Activated naive CD4-positive, alpha-beta T cell treated with anti-CD3 and anti-CD28 coated beads, Interleukin-2, amount 50 U/mL, for 24 hours (primary cell): ENCODE measurements at regions not wholly inside any gene's neighbourhood (a gene's known extent, or its start where the extent isn't known, plus 50 kb on each side); places are given as distances from the start of the nearest gene placed in this dataset.
"Not testable (repeated sequence)": the region's sequence is repeated elsewhere in the genome, so short reads cannot be mapped to it uniquely, and the experiment has no call there.

Source experiments
- H3K27ac Mint-ChIP-seq: one replicate; pipeline ENCODE4 v1.8.0; 2021; ENCODE audit warnings: mild to moderate bottlenecking, mixed read lengths
- H3K27me3 Mint-ChIP-seq: one replicate; pipeline ENCODE4 v1.8.0; 2021; ENCODE audit warnings: mixed read lengths
- H3K36me3 Mint-ChIP-seq: one replicate; pipeline ENCODE4 v1.8.0; 2021; ENCODE audit warnings: mixed read lengths
- H3K4me1 Mint-ChIP-seq: one replicate; pipeline ENCODE4 v1.8.0; 2021; ENCODE audit warnings: mixed read lengths
- H3K4me3 Mint-ChIP-seq: one replicate; pipeline ENCODE4 v1.8.0; 2021; ENCODE audit warnings: mild to moderate bottlenecking, mixed read lengths
- H3K9me3 Mint-ChIP-seq: one replicate; pipeline ENCODE4 v1.8.0; 2021; ENCODE audit warnings: mixed read lengths

GRCh38 chr11:82474876-82475275 is 258.8 kb downstream of the FAM181B start:
- no peaks in the 10 kb centered on the region for H3K27me3 Mint-ChIP-seq
- H3K9me3 Mint-ChIP-seq: no peaks in the 10 kb centered on the region
- no peaks in the 10 kb centered on the region for H3K4me1 Mint-ChIP-seq
- no peaks in the 10 kb centered on the region for H3K36me3 Mint-ChIP-seq
- H3K4me3 Mint-ChIP-seq: no peak overlapping the region
- no peak overlapping the region for H3K27ac Mint-ChIP-seq

DNA sequence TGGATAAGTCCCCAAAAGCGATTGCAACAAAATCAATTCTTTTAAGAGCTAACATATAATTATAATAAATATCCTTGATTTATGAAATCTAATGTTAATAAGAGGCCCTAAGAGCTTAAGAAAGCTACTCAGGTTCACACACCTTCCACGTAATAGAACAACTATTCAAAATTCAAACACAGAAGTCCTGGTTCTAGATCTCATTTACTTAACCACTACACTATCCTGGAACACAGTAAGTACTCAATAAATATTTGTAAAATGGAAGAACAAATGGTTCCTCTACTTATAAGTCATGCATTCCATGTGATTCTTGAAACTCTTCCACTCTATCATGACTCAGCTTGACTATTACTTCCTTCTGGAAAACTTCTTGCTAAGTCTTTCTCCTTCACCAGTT is 268.2 kb downstream of the FAM181B start:
- Mint-ChIP-seq H3K4me1 (no peaks in the 10 kb centered on the region), H3K27ac (no peak overlapping the region), H3K9me3 (peaks cover 7% of the 10 kb centered on the region), H3K36me3 (no peaks in the 10 kb centered on the region), H3K27me3 (no peaks in the 10 kb centered on the region), H3K4me3 (no peak overlapping the region)

DNA sequence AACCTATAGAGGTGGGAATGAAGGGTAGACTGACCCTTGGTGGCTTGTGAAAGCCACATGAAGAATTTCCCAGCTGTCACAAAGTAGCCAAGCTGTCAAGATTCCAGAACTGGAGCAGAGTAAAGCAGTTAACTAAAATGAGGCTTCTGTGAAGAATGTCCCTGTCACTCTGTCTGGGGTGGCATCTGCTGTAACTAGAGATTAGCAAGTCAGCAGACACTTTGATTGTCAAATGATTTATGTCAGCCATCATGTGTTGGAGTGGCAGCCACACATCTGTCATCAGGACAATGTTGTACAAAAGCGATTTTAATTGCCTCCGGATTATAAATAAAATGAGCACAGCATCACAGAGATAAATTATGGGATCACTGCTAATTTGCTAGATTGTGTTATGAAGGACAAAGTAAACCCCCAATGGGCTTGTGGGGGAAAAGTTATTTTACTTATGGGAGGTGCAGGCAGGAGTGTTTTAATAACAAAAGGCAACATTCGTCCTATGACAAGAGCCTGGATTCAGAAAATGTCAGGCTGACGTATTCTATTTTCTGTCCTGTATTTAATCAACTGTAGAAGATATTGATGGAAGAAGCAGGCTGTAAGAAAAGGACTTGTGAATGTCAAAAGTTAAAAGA is 270.9 kb downstream of the FAM181B start:
- H3K27me3 Mint-ChIP-seq: peaks cover 2% of the 10 kb centered on the region
- no peak overlapping the region for H3K4me3 Mint-ChIP-seq
- no peaks in the 10 kb centered on the region for H3K4me1 Mint-ChIP-seq
- no peaks in the 10 kb centered on the region for H3K36me3 Mint-ChIP-seq
- H3K9me3 Mint-ChIP-seq: peaks cover under 1% of the 10 kb centered on the region
- H3K27ac Mint-ChIP-seq: no peak overlapping the region

DNA sequence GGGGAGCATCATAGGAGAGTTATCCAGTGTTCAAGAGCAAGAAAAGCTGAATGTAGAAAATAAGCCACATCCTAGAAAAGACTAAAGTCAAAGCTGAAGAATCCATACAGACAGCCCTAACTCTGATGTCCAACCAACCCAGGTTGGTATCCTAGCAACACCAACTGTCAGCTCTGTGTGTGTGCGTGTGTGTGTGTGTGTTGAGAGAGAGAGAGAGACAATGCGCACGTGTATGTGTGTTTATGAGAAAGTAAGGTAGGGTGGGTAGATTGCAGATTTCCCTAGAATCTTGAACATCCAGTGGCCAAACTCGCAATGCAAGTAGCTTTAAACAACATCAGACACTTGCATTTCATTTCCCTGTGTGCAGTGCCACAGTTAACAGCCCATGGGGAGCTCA is 274.9 kb downstream of the FAM181B start:
- Mint-ChIP-seq H3K27me3 (peaks cover 2% of the 10 kb centered on the region), H3K4me1 (no peaks in the 10 kb centered on the region), H3K36me3 (no peaks in the 10 kb centered on the region), H3K27ac (no peak overlapping the region), H3K4me3 (no peak overlapping the region), H3K9me3 (no peaks in the 10 kb centered on the region)

GRCh38 chr11:82458147-82458546 is 275.5 kb downstream of the FAM181B start:
- Mint-ChIP-seq H3K27ac (no peak overlapping the region), H3K9me3 (no peaks in the 10 kb centered on the region), H3K4me3 (no peak overlapping the region), H3K27me3 (peaks cover 2% of the 10 kb centered on the region), H3K4me1 (no peaks in the 10 kb centered on the region), H3K36me3 (no peaks in the 10 kb centered on the region)

DNA sequence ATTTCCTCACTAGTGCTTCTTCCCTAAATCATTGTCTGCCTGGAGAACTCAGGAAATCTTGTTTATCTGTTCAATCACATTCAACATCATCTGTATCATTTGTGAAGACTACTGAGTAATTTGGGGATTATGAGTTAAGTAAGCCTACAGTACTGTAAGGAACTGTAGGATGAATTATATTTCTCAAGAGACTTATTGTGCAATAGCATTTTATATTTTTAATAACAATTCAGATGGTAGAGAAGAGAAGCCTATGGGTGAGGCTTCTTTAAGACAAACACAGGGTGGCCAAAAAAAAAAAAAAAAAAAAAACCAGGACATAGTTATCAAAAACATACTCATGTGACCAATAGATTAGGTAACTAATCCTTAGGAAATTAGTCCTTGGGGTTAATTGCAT is 282.7 kb downstream of the FAM181B start:
- H3K9me3 Mint-ChIP-seq: no peaks in the 10 kb centered on the region
- H3K4me3 Mint-ChIP-seq: no peak overlapping the region
- no peaks in the 10 kb centered on the region for H3K27me3 Mint-ChIP-seq
- H3K27ac Mint-ChIP-seq: no peak overlapping the region
- H3K4me1 Mint-ChIP-seq: no peaks in the 10 kb centered on the region
- H3K36me3 Mint-ChIP-seq: no peaks in the 10 kb centered on the region

GRCh38 chr11:82406611-82407010 is 327.1 kb downstream of the FAM181B start:
- Mint-ChIP-seq H3K27ac (no peak overlapping the region), H3K4me3 (no peak overlapping the region), H3K4me1 (no peaks in the 10 kb centered on the region), H3K27me3 (peaks cover 1% of the 10 kb centered on the region), H3K9me3 (peaks cover 2% of the 10 kb centered on the region), H3K36me3 (no peaks in the 10 kb centered on the region)

GRCh38 chr11:82405421-82405820 is 328.2 kb downstream of the FAM181B start:
- no peak overlapping the region for H3K27ac Mint-ChIP-seq
- H3K9me3 Mint-ChIP-seq: peaks cover 3% of the 10 kb centered on the region

GRCh38 chr11:82404981-82405380 is 328.7 kb downstream of the FAM181B start:
- Mint-ChIP-seq H3K4me3 (no peak overlapping the region), H3K9me3 (peaks cover 7% of the 10 kb centered on the region), H3K36me3 (no peaks in the 10 kb centered on the region), H3K4me1 (no peaks in the 10 kb centered on the region), H3K27me3 (peaks cover under 1% of the 10 kb centered on the region), H3K27ac (no peak overlapping the region)

More at GRCh38 chr11:82405421-82405820, 328.2 kb downstream of the FAM181B start:
- Mint-ChIP-seq H3K4me3 (no peak overlapping the region), H3K27me3 (peaks cover 1% of the 10 kb centered on the region), H3K4me1 (no peaks in the 10 kb centered on the region), H3K36me3 (no peaks in the 10 kb centered on the region)

DNA sequence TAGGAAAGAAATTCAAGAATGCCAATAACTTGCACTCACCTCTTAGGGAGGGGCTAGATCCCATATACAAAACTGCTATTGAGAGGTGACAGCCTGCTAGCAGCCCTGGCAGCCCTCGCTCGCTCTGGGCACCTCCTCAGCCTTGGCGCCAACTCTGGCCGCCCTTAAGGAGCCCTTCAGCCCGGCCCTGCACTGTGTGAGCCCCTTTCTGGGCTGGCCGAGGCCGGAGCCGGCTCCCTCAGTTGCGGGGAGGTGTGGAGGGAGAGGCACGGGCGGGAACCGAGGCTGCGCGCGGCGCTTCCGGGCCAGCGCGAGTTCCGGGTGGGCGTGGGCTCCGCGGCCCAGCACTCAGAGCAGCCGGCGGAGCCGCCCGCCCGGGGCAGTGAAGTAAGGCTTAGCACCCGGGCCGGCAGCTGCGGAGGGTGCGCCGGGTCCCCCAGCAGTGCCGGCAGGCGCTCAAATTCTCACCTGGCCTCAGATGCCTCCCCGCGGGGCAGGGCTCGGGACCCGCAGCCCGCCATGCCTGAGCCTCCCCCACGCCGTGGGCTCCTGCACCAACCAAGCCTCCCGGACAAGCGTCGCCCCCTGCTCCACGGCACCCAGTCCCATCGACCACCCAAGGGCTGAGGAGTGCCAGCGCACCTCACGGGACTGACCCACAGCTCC is 329.9 kb downstream of the FAM181B start:
- Mint-ChIP-seq H3K27ac (no peak overlapping the region), H3K4me3 (no peak overlapping the region), H3K27me3 (no peaks in the 10 kb centered on the region), H3K36me3 (no peaks in the 10 kb centered on the region), H3K9me3 (peaks cover 7% of the 10 kb centered on the region), H3K4me1 (no peaks in the 10 kb centered on the region)

DNA sequence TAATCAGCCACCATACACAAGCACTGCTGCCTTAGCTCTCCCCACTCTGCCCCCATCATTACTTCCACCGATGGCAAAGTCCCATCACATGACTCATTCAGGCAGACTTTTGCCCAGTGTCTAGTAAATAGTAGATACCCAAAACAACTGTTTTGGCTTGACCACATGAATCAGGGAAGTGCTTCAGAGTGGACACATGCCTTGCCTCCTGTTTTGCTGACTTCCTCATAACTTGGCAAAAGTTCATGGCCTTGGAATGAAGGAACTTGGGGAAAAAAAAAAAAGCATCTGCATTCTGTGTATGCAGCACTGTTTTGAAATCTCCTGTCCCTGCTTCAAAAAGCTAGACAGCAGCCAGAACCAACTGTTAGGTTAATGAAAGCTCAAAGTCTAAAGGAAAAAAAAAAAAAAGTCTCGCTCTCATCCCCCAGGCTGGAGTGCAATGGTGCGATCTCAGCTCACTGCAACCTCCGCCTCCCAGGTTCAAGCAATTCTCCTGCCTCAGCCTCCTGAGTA is 335.3 kb downstream of the FAM181B start:
- H3K36me3 Mint-ChIP-seq: no peaks in the 10 kb centered on the region
- no peaks in the 10 kb centered on the region for H3K27me3 Mint-ChIP-seq
- no peaks in the 10 kb centered on the region for H3K4me1 Mint-ChIP-seq
- H3K4me3 Mint-ChIP-seq: no peak overlapping the region
- peaks cover 7% of the 10 kb centered on the region for H3K9me3 Mint-ChIP-seq
- H3K27ac Mint-ChIP-seq: no peak overlapping the region

DNA sequence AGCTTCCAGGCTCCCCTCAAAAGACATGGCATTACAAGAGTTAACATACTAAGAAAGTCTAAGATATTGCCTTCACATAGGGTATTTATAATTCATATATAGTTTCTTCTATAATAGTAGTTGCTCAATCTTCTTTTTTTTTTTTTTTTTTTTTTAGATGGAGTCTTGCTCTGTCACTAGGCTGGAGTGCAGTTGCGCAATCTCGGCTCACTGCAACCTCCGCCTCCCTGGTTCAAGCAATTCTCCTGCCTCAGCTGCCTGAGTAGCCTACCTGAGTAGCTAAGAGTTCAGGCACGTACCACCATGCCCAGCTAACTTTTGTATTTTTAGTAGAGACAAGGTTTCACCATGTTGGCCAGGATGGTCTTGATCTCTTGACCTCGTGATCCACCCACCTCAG is 337.0 kb downstream of the FAM181B start:
- not testable (repeated sequence) for H3K4me1 Mint-ChIP-seq

DNA sequence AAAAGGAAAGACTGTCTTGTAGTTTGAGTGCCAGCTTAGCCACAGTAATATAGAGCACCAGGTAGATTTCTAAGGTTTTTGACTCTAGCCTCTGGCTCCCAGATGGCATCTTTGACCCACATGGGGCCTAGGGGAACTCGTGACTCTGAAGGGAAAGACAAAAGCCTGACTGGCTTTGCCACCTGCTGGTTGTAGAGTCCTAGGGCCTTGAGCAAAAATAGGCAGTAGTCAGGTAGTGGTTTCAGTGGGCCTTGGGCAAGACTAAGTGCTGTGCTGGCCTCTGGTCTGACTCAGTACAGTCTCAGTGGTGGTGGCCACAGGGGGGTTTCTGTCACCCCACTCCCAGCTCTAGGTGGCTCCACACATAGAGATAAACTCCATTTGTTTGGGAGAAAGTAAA is 349.4 kb downstream of the FAM181B start:
- Mint-ChIP-seq H3K9me3 (peaks cover 11% of the 10 kb centered on the region), H3K4me1 (no peaks in the 10 kb centered on the region), H3K36me3 (no peaks in the 10 kb centered on the region), H3K4me3 (no peak overlapping the region), H3K27ac (no peak overlapping the region), H3K27me3 (no peaks in the 10 kb centered on the region)

More for the DNA sequence above, 337.0 kb downstream of the FAM181B start:
- H3K9me3 Mint-ChIP-seq: peaks cover 11% of the 10 kb centered on the region
- not testable (repeated sequence) for H3K27ac Mint-ChIP-seq, H3K27me3 Mint-ChIP-seq, H3K4me3 Mint-ChIP-seq, H3K36me3 Mint-ChIP-seq

DNA sequence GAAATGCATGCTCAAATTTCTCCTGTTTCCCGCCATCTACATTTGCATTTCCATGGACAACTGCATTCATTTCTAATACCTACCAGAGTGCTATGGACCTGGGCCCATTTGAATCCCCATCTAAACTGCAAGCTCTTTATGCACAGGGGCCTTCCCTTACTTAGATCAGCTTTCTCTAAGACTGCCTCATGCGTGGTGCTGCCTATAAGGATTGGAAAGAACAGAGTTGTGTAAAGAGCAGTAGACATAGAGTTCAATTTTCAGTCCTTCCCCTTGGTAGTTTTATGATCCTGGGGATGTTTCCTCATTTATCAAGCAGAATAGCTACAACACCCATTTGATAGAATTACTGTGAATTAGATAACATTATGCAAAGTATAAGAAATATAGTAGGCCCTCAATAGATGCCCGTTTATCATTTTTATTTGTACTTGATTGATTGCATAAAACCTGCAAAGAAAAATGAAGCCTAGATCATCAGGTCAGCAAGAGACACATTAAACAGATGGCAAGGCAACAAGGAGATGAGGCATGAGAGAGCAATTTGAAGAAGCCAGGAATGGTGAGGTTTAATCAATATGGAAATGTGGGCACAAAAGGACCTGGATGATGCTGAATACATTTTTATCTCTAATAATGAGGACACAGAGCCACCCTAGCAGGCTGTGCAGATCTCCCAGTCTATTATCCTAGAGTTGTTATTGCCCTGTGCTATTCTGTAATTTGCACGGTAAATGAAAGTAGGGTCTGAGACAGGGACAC is 359.7 kb downstream of the FAM181B start:
- no peaks in the 10 kb centered on the region for H3K36me3 Mint-ChIP-seq
- H3K27ac Mint-ChIP-seq: no peak overlapping the region
- no peaks in the 10 kb centered on the region for H3K27me3 Mint-ChIP-seq
- no peaks in the 10 kb centered on the region for H3K9me3 Mint-ChIP-seq
- no peak overlapping the region for H3K4me3 Mint-ChIP-seq
- no peaks in the 10 kb centered on the region for H3K4me1 Mint-ChIP-seq

GRCh38 chr11:82365351-82365750 is 368.3 kb downstream of the FAM181B start:
- H3K4me1 Mint-ChIP-seq: no peaks in the 10 kb centered on the region
- H3K4me3 Mint-ChIP-seq: no peak overlapping the region
- no peaks in the 10 kb centered on the region for H3K27me3 Mint-ChIP-seq
- H3K36me3 Mint-ChIP-seq: no peaks in the 10 kb centered on the region
- H3K9me3 Mint-ChIP-seq: no peaks in the 10 kb centered on the region
- no peak overlapping the region for H3K27ac Mint-ChIP-seq

DNA sequence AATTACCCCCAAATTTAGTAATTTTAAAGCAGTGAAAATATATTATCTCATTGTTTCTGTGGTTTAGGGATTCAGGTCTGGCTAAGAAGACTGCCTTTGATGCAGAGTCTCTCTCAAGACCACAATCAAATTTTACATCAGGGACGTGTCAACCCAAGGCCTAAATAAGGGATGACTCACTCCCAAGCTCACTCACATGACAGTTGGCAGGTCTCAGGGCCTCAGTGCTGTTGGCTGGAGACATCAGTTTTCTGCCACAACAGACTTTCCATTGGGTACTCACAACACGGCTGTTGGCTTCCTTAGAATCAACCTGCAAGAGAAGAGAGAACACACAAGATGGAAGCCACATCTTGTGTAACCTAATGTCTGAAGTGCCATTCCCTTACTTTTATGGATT is 377.3 kb downstream of the FAM181B start:
- Mint-ChIP-seq H3K27ac (no peak overlapping the region), H3K4me1 (no peaks in the 10 kb centered on the region), H3K27me3 (peaks cover 2% of the 10 kb centered on the region), H3K4me3 (no peak overlapping the region), H3K9me3 (no peaks in the 10 kb centered on the region), H3K36me3 (no peaks in the 10 kb centered on the region)
